ENCODE measurements at regions not wholly inside any gene's neighbourhood (a gene's known extent, or its start where the extent isn't known, plus 50 kb on each side); places are given as distances from the start of the nearest gene placed in this dataset.

GRCh38 chr11:92843455-92843854 is 126.0 kb upstream of the MTNR1B start:
- Histone ChIP-seq H3K27ac (ENCODE audit: insufficient read length, low read depth, low read length) (no peak overlapping the region), H3K4me2 (ENCODE audit: insufficient read depth, insufficient read length, low read length) (no peak overlapping the region), H2BK120ac (ENCODE audit: low read depth, low read length, poor library complexity, severe bottlenecking) (no peak overlapping the region), H3K79me2 (ENCODE audit: insufficient read depth, low read length) (no peaks in the 10 kb centered on the region), H3K4me1 (ENCODE audit: insufficient read depth, low read length) (peaks cover 10% of the 10 kb centered on the region), H2AFZ (ENCODE audit: low read length) (no peak overlapping the region), H3K56ac (ENCODE audit: insufficient read length, low read depth, low read length) (no peak overlapping the region), H3K9ac (ENCODE audit: extremely low read depth, insufficient read length, low read length) (no peak overlapping the region), H3K27me3 (ENCODE audit: insufficient read depth, low read length) (no peaks in the 10 kb centered on the region), H3K79me1 (ENCODE audit: insufficient read depth, low read depth, low read length, poor library complexity, severe bottlenecking) (no peaks in the 10 kb centered on the region), H2BK5ac (ENCODE audit: insufficient read length, low read length) (no peak overlapping the region), H3K23ac (ENCODE audit: insufficient read length, low read depth, low read length) (no peak overlapping the region), H2BK15ac (ENCODE audit: low read depth, low read length) (no peak overlapping the region), H4K5ac (ENCODE audit: insufficient read length, low read depth, low read length) (no peak overlapping the region), H4K8ac (replicated peaks; ENCODE audit: insufficient read length, low read depth, low read length) (no peak overlapping the region), H3K23me2 (ENCODE audit: insufficient read length, low read depth, low read length, poor library complexity, severe bottlenecking) (no peaks in the 10 kb centered on the region), H3K14ac (ENCODE audit: insufficient read depth, low read length) (no peak overlapping the region), H2BK20ac (ENCODE audit: low read depth, low read length, poor library complexity, severe bottlenecking) (no peak overlapping the region), H4K20me1 (ENCODE audit: control insufficient read depth, insufficient read depth, insufficient read length) (no peaks in the 10 kb centered on the region), H3K9me3 (ENCODE audit: control insufficient read depth, low read depth, low read length) (no peaks in the 10 kb centered on the region), H4K91ac (ENCODE audit: insufficient read length, low read depth, low read length) (no peak overlapping the region), H3K18ac (ENCODE audit: insufficient read length, low read depth, low read length) (no peak overlapping the region), H3T11ph (ENCODE audit: low read length) (no peak overlapping the region), H2AK5ac (ENCODE audit: insufficient read length, low read length) (no peak overlapping the region), H2BK12ac (ENCODE audit: insufficient read length, low read depth, low read length) (no peak overlapping the region), H3K4ac (ENCODE audit: low read depth, low read length) (no peak overlapping the region)
- DNase-seq = no peak
- no CpG with 5 or more reads among the region's 4 CpGs for WGBS (ENCODE audit: extremely low coverage, insufficient read length, low lambda C conversion rate)
- Mint-ChIP-seq H3K4me3 (no peak overlapping the region), H3K36me3 (ENCODE audit: insufficient read depth in 1 of 3, low read depth in 3 of 3) (peaks cover 3 to 27% (median 15%) of the 10 kb centered on the region in 3 experiments; a peak in 5 of 7 replicates), H3K27ac (peak overlapping the region in 1 of 3 experiments; percentile 24; a peak in 2 of 7 replicates), H3K4me1 (peaks cover 20 to 26% of the 10 kb centered on the region in 2 experiments), H3K27me3 (ENCODE audit: low read depth) (no peaks in the 10 kb centered on the region), H3K9me3 (no peaks in the 10 kb centered on the region)
- no peak for TF ChIP-seq CTCF (conservative IDR thresholded peaks at IDR 0.05)
